Brain microvascular endothelial cell (primary cell): ENCODE measurements at regions not wholly inside any gene's neighbourhood (a gene's known extent, or its start where the extent isn't known, plus 50 kb on each side); places are given as distances from the start of the nearest gene placed in this dataset.

ENCODE experiments used
- DNase-seq: peaks from one replicate; pipeline ENCODE4 v3.0.0-alpha.2; 2020
- H3K27ac ChIP-seq: fragments of 250-450 bp; sonication (Bioruptor Pico); 2 replicates; pipeline ENCODE4 v1.5.1; 2020; ENCODE audit warnings: mild to moderate bottlenecking, moderate library complexity
- H3K27me3 ChIP-seq: fragments of 250-450 bp; sonication (Bioruptor Pico); replicated peaks from 2 replicates; pipeline ENCODE4 v1.5.1; 2020; ENCODE audit warnings: mild to moderate bottlenecking
- H3K36me3 ChIP-seq: fragments of 250-450 bp; sonication (Bioruptor Pico); replicated peaks from 2 replicates; pipeline ENCODE4 v1.5.1; 2020; ENCODE audit warnings: mild to moderate bottlenecking
- H3K4me3 ChIP-seq: 2 replicates; pipeline ENCODE4 v1.5.1; 2011; ENCODE audit warnings: low read depth, mild to moderate bottlenecking, control low read depth, low read length, moderate library complexity
- CTCF ChIP-seq: IDR thresholded peaks from 2 replicates; pipeline ENCODE4 v1.5.1; 2011; ENCODE audit warnings: low read depth, mild to moderate bottlenecking, moderate library complexity, low read length, control low read depth, inconsistent platforms; ENCODE audit errors: missing control alignments
- in situ Hi-C: cut with HindIII; loops from 2 replicates; pipeline ENCODE4 v1.10.0; 2017; ENCODE audit warnings: low sequenced_read_pairs, low pct_ligation_motif_present

- no peak for TF ChIP-seq CTCF
- no peak overlapping the region for H3K27ac ChIP-seq
- H3K4me3 ChIP-seq = peak overlapping the region; percentile 57
- in situ Hi-C loops = no loop called here
- no peaks in the 10 kb centered on the region for H3K36me3 ChIP-seq
- DNase-seq = peak; percentile 31
- peaks cover 3% of the 10 kb centered on the region for H3K27me3 ChIP-seq
Observed at GRCh38 chr3:124584552-124585391, 145.5 kb upstream of the UMPS start.

GRCh38 chr3:124586126-124587052 lies 143.9 kb upstream of the UMPS start:
- Histone ChIP-seq H3K36me3 (no peaks in the 10 kb centered on the region), H3K27ac (no peak overlapping the region), H3K27me3 (peaks cover 3% of the 10 kb centered on the region), H3K4me3 (no peak overlapping the region)
- DNase-seq = no peak
- in situ Hi-C loops = no loop called here
- no peak for TF ChIP-seq CTCF

DNA sequence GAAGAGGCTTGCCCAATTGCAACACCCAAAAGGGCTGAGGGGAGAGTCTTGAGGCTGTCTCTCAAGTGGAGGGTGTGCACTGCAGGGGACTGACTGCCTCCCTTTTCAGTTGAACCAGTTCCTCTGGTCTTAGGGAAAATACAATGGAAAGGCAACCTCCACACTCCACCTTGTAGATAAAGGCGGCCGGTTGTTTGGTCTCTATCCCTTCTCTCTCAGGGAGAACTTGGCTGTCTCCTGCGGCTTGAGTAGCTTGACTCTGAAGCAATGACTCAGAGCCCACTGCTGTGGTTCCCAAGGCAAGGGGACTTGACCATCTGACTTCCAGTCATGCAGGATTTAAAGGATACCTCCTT lies 143.2 kb upstream of the UMPS start:
- H3K27ac ChIP-seq = no peak overlapping the region
- no peak for TF ChIP-seq CTCF
- H3K4me3 ChIP-seq = no peak overlapping the region
- in situ Hi-C loops = no loop called here
- peaks cover 3% of the 10 kb centered on the region for H3K27me3 ChIP-seq
- peak; percentile 57 for DNase-seq
- H3K36me3 ChIP-seq = no peaks in the 10 kb centered on the region

GRCh38 chr3:124588036-124588435 lies 142.2 kb upstream of the UMPS start:
- no peak for TF ChIP-seq CTCF
- no peaks in the 10 kb centered on the region for H3K36me3 ChIP-seq
- no peak overlapping the region for H3K4me3 ChIP-seq
- in situ Hi-C loops = no loop called here
- no peak for DNase-seq
- H3K27ac ChIP-seq = no peak overlapping the region
- peaks cover 3% of the 10 kb centered on the region for H3K27me3 ChIP-seq

DNA sequence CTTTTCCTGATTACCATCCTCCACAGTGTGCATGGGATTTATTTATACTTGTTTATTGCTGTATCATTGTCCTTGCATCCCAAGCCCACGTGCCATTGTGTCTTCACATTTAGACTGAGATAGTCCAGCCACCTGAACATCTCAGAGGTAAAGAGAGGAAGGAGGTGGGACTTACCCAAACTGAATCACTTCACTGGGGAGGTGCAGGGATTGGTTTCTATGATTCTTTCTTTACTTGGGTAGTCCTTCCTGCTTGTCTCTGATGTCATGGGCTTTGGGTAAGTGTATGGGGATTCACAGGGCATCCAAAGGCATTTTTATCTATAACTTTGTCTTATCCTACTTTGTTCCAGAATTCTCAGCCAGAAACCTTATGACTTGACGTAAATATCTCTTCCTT lies 141.5 kb upstream of the UMPS start:
- no peak overlapping the region for H3K4me3 ChIP-seq
- no peaks in the 10 kb centered on the region for H3K36me3 ChIP-seq
- in situ Hi-C loops = no loop called here
- DNase-seq = no peak
- H3K27me3 ChIP-seq = peaks cover 3% of the 10 kb centered on the region
- no peak overlapping the region for H3K27ac ChIP-seq
- no peak for TF ChIP-seq CTCF
